ENCODE measurements at regions not wholly inside any gene's neighbourhood (a gene's known extent, or its start where the extent isn't known, plus 50 kb on each side); places are given as distances from the start of the nearest gene placed in this dataset.

- no peak for TF ChIP-seq CTCF (IDR thresholded peaks at IDR 0.05 in 2 of 3, conservative IDR thresholded peaks at IDR 0.05 in 1 of 3; ENCODE audit: insufficient read depth in 2 of 3, low read depth in 1 of 3, low read length in 3 of 3)
- no peak for TF ChIP-seq USF1 (CRISPR knock-in tag; IDR thresholded peaks at IDR 0.05)
- TF ChIP-seq HNRNPUL1 (IDR thresholded peaks at IDR 0.05; ENCODE audit: low read length), result no peak
- TF ChIP-seq ZBTB26 (CRISPR knock-in tag; IDR thresholded peaks at IDR 0.05), result no peak
- TF ChIP-seq MYC (IDR thresholded peaks at IDR 0.05; ENCODE audit: low read depth, low read length), result no peak
- TF ChIP-seq MYC (CRISPR knock-in tag; IDR thresholded peaks at IDR 0.05; ENCODE audit: borderline replicate concordance, low read depth), result no peak
These were observed 186.7 kb upstream of the SLC24A2 start for GRCh38 chr9:19975499-19975898.
